ENCODE measurements at regions not wholly inside any gene's neighbourhood (a gene's known extent, or its start where the extent isn't known, plus 50 kb on each side); places are given as distances from the start of the nearest gene placed in this dataset.

- no peaks in the 10 kb centered on the region for H3K27me3 ChIP-seq (ENCODE audit: insufficient read depth, low read length, poor library complexity, severe bottlenecking)
- H4K20me1 ChIP-seq (ENCODE audit: insufficient read depth, low read length, poor library complexity, severe bottlenecking), result no peaks in the 10 kb centered on the region
- no peaks in the 10 kb centered on the region for H3F3A ChIP-seq (ENCODE audit: low read depth)
- no peak overlapping the region for H2AFZ ChIP-seq (ENCODE audit: low read length)
- H3K9me3 ChIP-seq (ENCODE audit: insufficient read depth, low read depth, low read length), result no peaks in the 10 kb centered on the region
- H3K4me2 ChIP-seq (ENCODE audit: low read depth, low read length, poor library complexity, severe bottlenecking), result no peak overlapping the region
- H3K79me2 ChIP-seq (ENCODE audit: insufficient read depth, low read length), result no peaks in the 10 kb centered on the region
- no peak overlapping the region for H3K9ac ChIP-seq (ENCODE audit: low read depth, low read length, poor library complexity, severe bottlenecking)
- H3K4me3 ChIP-seq (ENCODE audit: low read length, poor library complexity, severe bottlenecking), result no peak overlapping the region
- H3K4me1 ChIP-seq (ENCODE audit: insufficient read depth, low read length, poor library complexity, severe bottlenecking), result no peaks in the 10 kb centered on the region
- H3K9me2 ChIP-seq (replicated peaks; ENCODE audit: low read depth, low read length), result no peaks in the 10 kb centered on the region
- no peaks in the 10 kb centered on the region for H3K36me3 ChIP-seq (ENCODE audit: insufficient read depth, low read length)
- TF ChIP-seq, protein P1, sequence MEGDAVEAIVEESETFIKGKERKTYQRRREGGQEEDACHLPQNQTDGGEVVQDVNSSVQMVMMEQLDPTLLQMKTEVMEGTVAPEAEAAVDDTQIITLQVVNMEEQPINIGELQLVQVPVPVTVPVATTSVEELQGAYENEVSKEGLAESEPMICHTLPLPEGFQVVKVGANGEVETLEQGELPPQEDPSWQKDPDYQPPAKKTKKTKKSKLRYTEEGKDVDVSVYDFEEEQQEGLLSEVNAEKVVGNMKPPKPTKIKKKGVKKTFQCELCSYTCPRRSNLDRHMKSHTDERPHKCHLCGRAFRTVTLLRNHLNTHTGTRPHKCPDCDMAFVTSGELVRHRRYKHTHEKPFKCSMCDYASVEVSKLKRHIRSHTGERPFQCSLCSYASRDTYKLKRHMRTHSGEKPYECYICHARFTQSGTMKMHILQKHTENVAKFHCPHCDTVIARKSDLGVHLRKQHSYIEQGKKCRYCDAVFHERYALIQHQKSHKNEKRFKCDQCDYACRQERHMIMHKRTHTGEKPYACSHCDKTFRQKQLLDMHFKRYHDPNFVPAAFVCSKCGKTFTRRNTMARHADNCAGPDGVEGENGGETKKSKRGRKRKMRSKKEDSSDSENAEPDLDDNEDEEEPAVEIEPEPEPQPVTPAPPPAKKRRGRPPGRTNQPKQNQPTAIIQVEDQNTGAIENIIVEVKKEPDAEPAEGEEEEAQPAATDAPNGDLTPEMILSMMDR (conservative IDR thresholded peaks at IDR 0.05; ENCODE audit: low read length), result no peak
- no peak for TF ChIP-seq EZH2phosphoT487 (IDR thresholded peaks at IDR 0.05; ENCODE audit: borderline replicate concordance)
Measured at GRCh38 chr12:107251288-107251687, 157.9 kb upstream of the CRY1 start.

GRCh38 chr12:107253361-107253760 is 160.0 kb upstream of the CRY1 start:
- H3K36me3 ChIP-seq (ENCODE audit: insufficient read depth, low read length), result no peaks in the 10 kb centered on the region
- no peaks in the 10 kb centered on the region for H3F3A ChIP-seq (ENCODE audit: low read depth)
- H3K27me3 ChIP-seq (ENCODE audit: insufficient read depth, low read length, poor library complexity, severe bottlenecking), result no peaks in the 10 kb centered on the region
- H3K4me2 ChIP-seq (ENCODE audit: low read depth, low read length, poor library complexity, severe bottlenecking), result no peak overlapping the region
- no peaks in the 10 kb centered on the region for H3K9me3 ChIP-seq (ENCODE audit: insufficient read depth, low read depth, low read length)
- no peaks in the 10 kb centered on the region for H4K20me1 ChIP-seq (ENCODE audit: insufficient read depth, low read length, poor library complexity, severe bottlenecking)
- H3K9ac ChIP-seq (ENCODE audit: low read depth, low read length, poor library complexity, severe bottlenecking), result no peak overlapping the region
- H2AFZ ChIP-seq (ENCODE audit: low read length), result no peak overlapping the region
- TF ChIP-seq, protein P1 (conservative IDR thresholded peaks at IDR 0.05; ENCODE audit: low read length), result no peak
- TF ChIP-seq EZH2phosphoT487 (IDR thresholded peaks at IDR 0.05; ENCODE audit: borderline replicate concordance), result no peak
- H3K79me2 ChIP-seq (ENCODE audit: insufficient read depth, low read length), result no peaks in the 10 kb centered on the region
- no peaks in the 10 kb centered on the region for H3K9me2 ChIP-seq (replicated peaks; ENCODE audit: low read depth, low read length)
- H3K4me3 ChIP-seq (ENCODE audit: low read length, poor library complexity, severe bottlenecking), result no peak overlapping the region
- H3K4me1 ChIP-seq (ENCODE audit: insufficient read depth, low read length, poor library complexity, severe bottlenecking), result no peaks in the 10 kb centered on the region

- TF ChIP-seq EZH2phosphoT487 (IDR thresholded peaks at IDR 0.05; ENCODE audit: borderline replicate concordance), result no peak
- TF ChIP-seq, protein P1 (conservative IDR thresholded peaks at IDR 0.05; ENCODE audit: low read length), result no peak
- no peaks in the 10 kb centered on the region for H3K36me3 ChIP-seq (ENCODE audit: insufficient read depth, low read length)
- H3K4me3 ChIP-seq (ENCODE audit: low read length, poor library complexity, severe bottlenecking), result no peak overlapping the region
- H3K9me2 ChIP-seq (replicated peaks; ENCODE audit: low read depth, low read length), result no peaks in the 10 kb centered on the region
- H2AFZ ChIP-seq (ENCODE audit: low read length), result no peak overlapping the region
- no peak overlapping the region for H3K9ac ChIP-seq (ENCODE audit: low read depth, low read length, poor library complexity, severe bottlenecking)
- H3K9me3 ChIP-seq (ENCODE audit: insufficient read depth, low read depth, low read length), result no peaks in the 10 kb centered on the region
- H3K4me2 ChIP-seq (ENCODE audit: low read depth, low read length, poor library complexity, severe bottlenecking), result no peak overlapping the region
- no peaks in the 10 kb centered on the region for H3F3A ChIP-seq (ENCODE audit: low read depth)
- H3K79me2 ChIP-seq (ENCODE audit: insufficient read depth, low read length), result no peaks in the 10 kb centered on the region
- H3K27me3 ChIP-seq (ENCODE audit: insufficient read depth, low read length, poor library complexity, severe bottlenecking), result no peaks in the 10 kb centered on the region
- no peaks in the 10 kb centered on the region for H3K4me1 ChIP-seq (ENCODE audit: insufficient read depth, low read length, poor library complexity, severe bottlenecking)
- H4K20me1 ChIP-seq (ENCODE audit: insufficient read depth, low read length, poor library complexity, severe bottlenecking), result no peaks in the 10 kb centered on the region
Measured at GRCh38 chr12:107254258-107254856, 161.0 kb upstream of the CRY1 start.
